Ammon's horn (tissue), 1 donor: ENCODE measurements at regions not wholly inside any gene's neighbourhood (a gene's known extent, or its start where the extent isn't known, plus 50 kb on each side); places are given as distances from the start of the nearest gene placed in this dataset.
"Not testable (repeated sequence)": the region's sequence is repeated elsewhere in the genome, so short reads cannot be mapped to it uniquely, and the experiment has no call there.

Source experiments
- DNase-seq: peaks from one replicate; pipeline ENCODE4 v3.0.0-alpha.2; 2016; ENCODE audit warnings: low spot score

DNA sequence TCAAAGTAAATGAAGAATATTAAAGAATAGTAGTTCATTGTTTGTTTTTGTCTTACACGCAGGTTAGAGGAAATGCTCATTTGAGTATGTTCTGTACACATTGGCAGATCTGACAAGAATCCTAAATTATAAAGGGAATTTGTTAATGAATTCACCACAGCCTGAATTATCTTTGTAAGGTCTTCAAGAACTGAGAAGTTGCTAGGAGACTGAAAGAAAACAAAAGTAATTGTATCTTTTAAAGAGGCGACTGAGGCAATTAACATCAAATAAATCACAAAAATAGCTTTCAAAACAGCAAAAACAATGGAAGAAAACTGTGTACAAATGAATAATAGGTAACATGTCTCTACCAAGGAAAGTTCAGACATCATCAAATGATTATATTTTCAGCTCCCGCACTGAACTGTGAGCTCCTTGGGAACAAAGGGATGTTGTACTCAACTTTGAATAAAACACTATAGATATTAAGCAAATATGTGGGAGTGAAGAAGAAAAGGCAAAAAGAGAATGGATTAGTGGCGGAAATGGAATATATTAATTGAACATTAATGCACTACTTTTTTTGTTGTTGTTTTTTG, 51.7 kb upstream of the ATIC start:
- no peak for DNase-seq

DNA sequence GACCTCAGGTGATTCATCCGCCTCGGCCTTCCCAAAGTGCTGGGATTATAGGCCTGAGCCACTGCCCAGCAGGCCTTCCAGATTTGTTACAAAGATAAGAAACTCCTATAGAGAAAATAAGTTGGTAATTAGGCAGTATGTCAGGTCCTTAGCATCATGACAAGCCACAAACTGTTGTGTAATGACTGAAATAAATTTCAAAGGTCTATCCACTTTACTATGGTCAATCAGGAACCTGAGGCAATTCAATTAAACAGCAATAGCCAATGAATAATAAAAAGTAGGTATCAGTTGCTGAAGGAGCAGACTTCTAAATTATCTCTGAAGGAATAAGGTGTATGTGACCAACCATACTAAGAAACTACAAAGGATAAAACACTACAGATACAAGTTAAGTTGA, 62.4 kb upstream of the ATIC start:
- no peak for DNase-seq

DNA sequence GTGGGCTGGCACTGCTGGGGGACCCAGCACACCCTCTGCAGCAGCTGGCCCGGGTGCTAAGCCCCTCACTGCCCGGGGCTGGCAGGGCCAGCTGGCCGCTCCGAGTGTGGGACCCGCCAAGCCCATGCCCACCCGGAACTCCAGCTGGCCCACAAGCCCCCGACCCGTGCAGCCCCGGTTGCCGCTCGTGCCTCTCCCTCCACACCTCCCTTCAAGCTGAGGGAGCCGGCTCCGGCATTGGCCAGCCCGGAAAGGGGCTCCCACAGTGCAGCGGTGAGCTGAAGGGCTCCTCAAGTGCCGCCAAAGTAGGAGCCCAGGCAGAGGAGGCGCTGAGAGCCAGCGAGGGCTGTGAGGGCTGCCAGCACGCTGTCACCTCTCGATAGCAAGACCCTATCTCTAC, 65.9 kb upstream of the ATIC start:
- not testable (repeated sequence) for DNase-seq

DNA sequence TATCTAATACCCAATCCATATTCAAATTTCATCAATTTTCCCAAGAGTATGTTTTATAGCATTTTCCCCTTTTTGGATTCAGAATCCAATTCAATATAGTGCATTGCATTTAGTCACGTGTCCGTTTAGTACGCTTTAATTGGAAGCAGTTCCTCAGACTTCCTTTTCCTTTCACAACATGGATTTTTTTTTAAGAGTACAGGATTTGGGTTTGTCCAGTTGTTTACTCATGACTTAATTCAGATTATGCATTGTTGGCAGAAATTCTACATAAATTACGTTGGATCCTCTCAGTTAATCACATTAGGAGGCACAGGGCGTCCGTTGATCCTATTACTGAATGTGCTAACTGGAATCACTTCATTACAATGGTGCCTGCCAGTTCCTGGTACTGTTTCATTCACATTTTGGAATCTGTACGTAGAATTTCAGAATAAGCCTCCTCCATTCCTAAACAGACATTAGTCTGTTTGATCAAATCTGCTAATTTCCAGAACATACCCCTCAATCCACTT, 70.0 kb upstream of the ATIC start:
- peak; percentile 71 for DNase-seq

DNA sequence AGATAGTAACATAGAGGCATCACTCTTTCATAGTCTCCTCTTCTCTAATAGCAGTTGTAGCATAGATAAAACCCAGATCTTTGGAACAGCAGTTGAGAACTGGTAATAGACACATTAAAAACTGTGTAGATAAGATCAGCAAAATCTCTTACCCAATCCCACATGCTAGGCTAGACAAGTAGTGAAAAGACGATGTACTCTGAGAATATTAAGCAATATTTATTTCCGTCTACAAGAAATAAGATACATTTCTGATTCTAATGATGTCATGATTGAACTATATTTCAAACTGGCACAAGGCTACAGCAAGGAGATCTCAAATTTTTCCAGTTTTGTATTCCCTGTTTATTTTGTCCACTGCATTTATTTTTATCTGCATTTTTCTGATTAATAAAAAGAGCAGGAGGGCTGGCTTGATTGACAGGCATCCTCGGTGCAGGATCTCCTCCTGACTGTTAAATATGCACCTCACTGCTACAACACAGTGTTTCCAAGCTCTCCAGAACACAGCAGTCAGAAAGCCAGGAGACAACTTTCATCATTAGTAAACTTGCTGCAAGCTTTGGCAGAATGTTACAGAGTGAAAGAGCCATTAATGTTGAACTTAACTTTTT, 73.3 kb upstream of the ATIC start:
- no peak for DNase-seq

DNA sequence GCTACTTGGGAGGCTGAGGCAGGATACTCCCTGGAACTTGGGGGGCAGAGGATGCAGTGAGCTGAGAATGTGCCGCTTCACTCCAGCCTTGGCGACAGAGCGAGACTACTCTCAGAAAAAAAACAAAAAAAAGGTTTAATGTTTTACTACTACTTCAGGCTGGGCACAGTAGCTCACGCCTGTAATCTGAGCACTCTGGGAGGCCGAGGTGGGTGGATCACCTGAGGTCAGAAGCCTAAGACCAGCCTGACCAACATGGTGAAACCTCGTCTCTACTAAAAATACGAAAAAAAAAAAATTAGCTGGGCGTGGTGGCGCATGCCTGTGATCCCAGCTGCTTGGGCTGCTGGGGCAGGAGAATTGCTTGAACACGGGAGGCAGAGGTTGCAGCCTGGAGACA, 75.7 kb upstream of the ATIC start:
- DNase-seq = no peak

DNA sequence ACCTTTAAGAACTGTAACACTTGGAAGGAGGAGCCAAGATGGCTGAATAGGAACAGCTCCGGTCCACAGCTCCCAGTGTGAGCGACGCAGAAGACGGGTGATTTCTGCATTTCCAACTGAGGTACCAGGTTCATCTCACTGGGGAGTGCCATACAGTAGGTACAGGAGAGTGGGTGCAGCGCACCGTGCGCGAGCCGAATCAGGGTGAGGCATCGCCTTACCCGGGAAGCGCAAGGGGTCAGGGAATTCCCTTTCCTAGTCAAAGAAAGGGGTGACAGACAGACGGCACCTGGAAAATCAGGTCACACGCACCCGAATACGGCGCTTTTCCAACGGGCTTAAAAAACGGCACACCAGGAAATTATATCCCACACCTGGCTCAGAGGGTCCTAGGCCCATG, 81.8 kb upstream of the ABCA12 start:
- not testable (repeated sequence) for DNase-seq

DNA sequence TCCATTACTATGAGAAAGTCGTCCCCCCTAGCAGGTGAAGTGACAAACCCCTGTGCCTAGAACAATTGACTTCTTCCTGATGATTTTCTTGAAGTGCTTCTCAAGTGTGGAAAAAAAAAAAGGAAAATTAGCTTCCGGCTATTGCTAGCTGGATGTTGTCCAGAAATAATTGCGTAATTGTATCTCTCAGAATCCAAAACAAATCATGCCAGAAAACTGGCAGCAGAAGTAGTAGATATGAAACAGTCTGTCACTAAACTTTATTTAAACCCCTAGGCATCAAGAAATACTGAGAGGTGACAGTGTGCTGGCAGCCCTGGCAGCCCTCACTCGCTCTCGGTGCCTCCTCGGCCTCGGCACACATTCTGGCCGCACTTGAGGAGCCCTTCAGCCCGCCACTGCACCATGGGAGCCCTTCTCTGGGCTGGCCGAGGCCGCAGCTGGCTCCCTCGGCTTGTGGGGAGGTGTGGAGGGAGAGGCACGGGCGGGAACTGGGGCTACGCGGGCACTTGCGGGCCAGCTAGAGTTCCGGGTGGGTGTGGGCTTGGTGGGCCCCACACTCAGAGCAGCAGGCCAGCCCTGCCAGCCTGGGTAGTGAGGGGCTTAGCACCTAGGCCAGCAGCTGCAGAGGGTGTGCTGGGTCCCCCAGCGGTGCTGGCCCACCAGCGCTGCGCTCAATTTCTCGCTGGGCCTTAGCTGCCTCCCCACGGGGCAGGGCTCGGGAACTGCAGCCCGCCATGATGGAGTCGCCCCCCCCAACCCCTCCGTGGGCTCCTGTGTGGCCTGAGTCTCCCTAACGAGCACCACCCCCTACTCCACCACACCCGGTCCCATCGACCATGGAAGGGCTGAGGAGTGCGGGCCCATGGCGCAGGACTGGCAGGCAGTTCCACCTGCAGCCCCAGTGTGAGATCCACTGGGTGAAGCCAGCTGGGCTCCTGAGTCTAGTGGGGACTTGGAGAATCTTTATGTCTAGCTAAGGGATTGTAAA, 80.5 kb upstream of the ABCA12 start:
- no peak for DNase-seq

DNA sequence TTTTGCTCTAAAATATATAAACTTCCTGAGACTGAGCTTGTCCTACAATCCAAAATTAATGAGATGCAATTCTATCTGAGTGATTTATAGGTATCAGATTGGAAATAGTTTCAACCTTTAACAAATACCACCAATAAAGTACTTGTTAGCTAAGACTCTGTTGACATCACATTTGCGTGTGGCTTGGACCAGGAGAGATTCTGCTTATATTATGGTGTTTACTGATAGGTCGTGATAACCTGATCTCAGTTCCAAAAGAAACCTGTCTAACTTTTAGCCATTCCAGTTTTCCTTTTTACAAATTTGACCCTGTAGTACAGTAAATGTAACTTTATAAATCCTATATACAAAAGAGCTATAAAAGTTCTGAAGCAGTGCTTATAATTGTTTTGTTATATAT, 78.4 kb upstream of the ABCA12 start:
- DNase-seq = no peak

DNA sequence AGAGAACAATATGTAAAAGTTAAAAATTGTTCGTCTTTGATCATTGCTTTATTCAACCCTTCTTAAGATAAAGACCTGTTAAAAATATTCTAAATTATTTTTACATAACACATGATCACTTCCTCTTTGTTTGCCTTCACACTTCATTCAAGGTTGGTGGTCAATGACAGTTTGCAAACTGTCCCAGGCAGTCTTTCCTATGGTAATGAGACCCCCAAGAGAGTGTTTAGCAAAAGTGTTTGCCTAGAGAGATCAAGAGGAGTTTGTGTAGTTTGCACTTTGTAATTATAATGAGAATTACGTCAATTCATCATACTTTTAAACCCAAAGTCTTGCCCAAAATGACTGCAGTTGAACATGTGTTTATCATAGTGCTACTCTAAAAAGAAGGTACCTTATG, 77.2 kb upstream of the ABCA12 start:
- no peak for DNase-seq

DNA sequence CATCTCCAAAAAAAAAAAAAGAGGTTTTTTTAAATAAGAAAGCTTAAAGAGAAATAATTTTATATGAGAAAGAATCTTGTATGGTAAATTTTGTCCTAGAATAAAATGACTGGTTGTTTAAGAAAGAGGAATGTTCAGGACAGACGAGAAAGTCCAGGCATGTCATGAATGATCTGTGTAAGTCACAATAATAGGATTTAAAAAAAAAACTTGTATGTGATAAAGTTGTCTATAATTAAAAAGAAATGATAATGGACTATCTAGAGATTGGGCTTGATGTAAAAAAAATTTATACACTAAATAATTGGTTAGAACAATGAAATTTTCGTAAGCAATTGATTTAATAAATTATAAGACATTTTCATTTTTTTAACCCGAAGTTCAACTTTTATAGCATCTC, 71.7 kb upstream of the ABCA12 start:
- no peak for DNase-seq

DNA sequence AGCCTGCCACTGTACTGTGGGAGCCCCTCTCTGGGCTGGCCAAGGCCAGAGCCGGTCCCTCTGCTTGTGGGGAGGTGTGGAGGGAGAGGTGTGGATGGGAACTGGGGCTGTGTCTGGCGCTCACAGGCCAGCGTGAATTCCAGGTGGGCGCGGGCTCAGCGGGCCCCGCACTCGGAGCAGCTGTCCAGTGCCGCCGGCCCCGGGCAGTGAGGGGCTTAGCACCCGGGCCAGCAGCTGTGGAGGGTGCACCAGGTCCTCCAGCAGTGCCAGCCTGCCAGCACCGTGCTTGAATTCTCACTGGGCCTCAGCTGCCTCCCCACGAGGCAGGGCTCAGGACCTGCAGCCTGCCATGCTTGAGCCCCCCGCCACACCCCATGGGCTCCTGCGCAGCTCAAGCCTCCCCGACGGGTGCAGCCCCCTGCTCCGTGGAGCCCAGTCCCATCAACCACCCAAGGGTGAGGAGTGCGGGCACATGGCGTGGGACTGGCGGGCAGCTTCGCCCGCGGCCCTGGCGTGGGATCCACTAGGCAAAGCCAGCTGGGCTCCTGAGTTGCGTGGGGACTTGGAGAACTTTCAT, 69.5 kb upstream of the ABCA12 start:
- DNase-seq = no peak

DNA sequence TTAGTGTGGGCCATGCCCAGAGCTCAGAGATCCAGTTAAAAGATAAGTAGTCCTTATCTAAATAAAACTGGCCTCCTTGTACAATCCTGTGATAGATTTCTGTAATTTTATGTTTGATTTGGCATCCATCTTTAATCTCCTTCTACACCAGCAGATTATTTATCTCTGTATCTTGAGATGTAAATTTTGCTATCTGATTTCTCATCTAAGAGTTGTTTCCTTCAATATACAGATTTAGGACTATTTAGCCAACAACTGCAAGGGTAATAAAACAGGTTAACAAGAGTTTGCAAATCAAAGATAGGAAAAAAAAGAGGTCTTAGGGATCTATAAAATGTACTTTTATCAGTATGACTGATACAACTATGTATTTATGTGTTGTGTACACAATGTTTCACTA, 68.6 kb upstream of the ABCA12 start:
- DNase-seq = no peak

DNA sequence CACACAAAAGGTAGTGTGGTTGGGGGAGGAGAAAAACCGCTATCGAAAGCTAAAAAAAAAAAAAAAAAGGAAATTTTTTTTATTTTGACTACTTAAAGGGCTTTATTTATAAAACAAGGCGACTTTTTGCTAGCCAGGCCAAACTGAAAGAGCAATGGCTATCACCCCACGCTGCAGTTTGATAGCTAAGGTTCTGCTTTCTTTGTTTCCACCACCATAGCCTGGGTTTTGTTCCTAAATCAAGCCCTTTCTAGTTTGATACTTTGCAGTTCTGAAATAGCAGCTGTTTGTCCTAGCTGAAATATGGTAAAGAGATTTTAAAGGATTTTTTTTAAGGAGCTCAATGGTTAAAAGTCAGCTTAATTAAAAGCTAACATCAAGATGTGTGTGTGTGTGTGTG, 67.4 kb upstream of the ABCA12 start:
- no peak for DNase-seq

DNA sequence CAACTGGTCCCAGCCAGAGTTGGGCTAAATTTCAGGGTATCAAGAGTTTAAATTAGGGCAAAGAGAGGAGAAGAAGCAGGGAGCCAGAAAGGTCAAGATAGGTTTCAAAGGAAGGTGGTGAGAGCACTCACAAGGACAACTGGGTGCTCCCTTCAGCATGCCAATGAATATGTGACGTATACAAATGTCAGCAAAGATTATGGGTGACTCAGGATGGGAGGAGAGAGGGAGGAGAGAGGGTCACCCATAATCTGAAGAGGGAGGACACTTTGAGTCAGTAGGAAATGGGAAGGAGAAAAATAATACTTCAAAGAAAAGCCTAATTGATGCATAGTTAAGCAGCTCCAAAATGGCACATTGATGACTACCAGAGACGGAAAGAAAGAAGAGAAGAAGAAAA, 53.1 kb upstream of the ABCA12 start:
- DNase-seq = no peak

DNA sequence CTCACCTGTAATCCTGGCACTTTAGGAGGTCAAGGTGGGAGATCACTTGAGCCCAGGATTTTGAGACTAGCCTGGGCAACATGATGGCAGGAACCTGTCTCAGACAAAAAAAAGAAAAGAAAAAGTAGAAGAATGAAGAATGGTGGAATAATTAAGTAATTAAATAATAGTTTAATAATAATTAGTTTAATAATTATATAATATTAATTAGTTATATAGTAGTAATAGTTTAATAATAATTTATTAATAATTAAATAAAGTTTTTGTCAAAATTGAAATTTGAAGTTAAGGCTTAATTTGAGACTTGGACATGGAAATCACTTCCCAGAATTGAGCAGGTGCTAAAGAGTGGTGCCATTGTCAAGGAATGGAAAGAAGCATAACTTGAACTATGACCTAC, 52.2 kb upstream of the ABCA12 start:
- no peak for DNase-seq

DNA sequence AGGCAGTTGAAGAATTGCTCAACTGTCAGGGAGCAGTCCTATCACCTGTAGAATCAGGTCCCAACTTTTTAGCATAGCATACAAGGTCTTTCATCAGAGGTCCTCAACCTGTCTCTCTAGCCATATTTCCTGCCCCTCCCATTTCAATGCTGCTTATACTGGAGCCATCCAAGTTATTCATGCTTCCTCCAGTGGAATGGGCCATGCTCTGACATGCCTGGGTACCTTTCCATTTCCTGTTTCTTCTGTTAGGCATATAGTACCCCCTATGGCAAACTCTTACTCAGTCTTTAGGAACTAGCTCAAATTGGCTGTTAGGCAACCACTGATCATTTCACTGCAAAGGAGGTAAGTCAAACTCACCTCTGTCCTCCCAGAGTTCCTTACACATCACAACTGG, 51.0 kb upstream of the ABCA12 start:
- no peak for DNase-seq
